Dedifferentiated amniotic fluid mesenchymal stem cell (primary cell): ENCODE measurements at regions not wholly inside any gene's neighbourhood (a gene's known extent, or its start where the extent isn't known, plus 50 kb on each side); places are given as distances from the start of the nearest gene placed in this dataset.

Experiments
- DNase-seq: peaks from one replicate; pipeline ENCODE4 v3.0.0-alpha.2; 2016; ENCODE audit errors: extremely low spot score

DNA sequence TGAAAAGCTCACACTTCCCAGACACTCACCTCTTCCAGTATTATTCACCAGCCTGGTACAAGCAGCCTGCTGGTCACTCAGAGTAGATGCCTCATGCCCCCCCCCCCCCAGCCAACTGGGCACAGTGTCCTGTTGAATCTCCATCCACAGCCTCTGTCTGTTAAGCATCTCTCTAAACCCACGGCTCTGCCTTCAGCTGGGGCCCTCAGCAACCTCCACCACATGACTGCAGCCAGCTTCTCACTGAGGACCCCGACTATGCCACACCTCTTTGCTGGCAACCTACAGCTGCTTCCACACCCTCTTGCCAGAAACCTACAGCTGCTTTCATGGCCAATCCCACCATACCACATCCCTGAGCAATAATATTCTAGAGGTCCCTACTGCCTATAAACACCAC is 113.1 kb downstream of the RHOU start:
- no peak for DNase-seq

- no peak for DNase-seq
These were observed 113.8 kb downstream of the RHOU start for GRCh38 chr1:228849011-228849541.

DNA sequence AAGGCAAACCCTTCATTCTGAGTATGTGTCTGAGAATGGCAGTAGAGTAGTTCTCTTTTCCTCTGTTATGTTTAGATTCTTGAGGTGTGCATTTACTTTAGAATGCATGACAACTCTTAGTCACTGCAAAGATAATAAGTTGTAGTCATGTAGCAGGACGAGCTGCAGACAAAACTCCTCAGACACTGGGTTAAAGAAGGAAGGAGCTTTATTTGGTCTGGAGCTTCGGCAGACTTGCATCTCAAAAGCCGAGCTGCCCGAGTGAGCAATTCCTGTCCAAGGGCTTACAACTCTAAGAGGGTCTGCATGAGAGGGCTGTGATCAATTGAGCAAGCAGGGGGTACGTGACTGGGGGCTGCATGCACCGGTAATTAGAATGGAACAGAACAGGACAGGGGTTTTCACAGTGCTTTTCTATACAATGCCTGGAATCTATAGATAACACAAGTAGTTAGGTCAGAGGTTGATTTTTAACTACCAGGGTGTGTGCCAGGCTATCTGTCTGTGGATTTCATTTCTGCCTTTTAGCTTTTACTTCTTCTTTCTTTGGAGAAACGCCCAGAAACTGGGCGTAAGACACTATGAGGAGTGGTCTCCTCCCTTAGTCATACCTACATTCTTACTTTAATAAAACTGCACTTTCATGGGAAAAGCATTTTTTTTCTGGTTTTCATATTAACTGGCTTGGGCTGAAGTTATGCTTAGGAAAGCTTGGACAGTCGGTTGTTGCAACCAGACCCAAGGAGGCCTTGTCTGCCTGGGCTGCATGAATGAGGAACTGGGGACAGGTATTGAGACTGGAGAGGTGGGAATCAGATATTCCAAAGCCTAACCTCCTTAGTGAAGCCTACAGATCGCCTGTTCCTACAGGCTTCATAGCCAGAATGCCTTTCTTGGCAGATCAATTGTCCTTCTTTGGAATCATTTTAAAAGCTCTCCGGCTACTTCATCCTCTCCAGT is 115.1 kb downstream of the RHOU start:
- DNase-seq: no peak

DNA sequence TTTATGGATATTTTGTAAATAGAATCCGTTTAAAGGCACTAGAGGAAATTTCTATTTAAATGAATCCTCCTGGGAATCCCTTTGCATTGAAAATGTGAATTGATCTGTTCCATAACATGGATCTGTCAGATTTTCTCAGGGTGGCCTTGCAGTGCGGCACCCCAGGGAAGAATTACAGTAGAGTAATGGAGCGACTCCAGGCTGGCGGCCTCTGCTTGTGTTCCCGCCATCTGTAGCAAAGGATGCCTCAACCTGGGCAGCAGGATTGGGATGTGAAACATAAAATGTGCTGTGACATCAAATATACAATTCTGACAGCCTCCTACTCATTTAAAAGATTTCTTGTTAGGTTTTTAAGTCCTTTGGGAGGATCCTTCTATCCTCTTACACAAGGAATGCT is 115.9 kb downstream of the RHOU start:
- DNase-seq: no peak

DNA sequence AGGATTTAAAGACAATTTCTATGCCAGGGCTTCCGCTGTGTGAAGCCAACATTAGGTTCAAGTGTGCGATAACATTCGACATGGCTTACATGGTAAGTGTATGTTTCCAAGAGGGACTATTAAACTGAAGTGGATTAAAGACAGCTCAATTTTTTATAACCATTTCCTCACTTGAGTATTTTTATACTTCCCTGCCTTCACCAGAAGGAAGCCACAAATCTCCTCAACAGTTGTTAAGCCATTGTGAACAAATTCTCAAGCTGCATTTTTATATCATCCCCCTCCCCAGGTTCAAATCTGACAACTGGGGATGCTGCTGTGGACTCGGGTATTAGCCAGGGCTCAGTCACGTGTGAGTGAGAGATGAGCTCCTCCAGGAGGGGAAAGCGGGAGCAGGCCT is 116.3 kb downstream of the RHOU start:
- no peak for DNase-seq

DNA sequence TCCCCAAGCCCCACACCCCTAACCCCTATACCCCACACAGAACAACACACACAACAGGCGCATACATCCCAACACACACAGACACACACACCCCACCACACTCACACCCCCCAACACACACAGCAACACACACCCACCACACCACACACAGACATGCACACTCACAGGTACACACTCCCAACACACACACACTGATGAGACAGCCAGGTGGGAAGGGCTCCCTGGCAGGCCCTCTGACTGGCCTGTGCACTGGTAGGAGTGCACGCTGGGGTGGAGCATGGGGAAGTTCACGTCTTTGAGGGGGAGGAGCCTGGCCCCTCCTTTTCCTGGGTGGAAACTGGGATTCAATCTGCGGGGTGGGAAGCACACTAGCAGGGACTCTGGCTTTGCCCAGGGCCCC is 116.7 kb downstream of the RHOU start:
- no peak for DNase-seq

DNA sequence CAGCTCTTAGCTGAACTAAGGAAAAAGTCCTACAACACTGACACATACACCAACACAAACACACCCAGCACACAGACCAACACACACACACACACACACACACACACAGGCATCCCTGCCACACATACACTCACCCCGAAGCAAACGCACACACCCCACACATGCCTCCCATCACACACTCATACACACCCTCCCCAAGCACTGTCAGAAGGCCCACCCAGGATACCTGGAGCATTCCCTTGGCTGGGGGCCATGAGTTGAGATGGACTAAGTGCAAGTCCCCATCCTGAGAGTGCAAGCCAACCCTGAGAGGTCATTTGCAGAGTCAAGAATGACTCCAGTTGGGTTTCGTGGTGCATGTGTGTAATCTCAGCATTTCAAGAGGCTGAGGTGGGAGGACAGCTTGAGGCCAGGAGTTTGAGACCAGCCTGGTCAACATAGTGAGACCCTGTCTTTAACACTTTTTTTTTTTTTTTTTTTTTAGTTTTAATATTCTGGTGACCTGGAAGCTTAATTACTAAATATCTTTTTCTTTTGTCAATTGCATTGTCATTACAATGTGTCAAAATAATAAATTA is 117.3 kb downstream of the RHOU start:
- DNase-seq: no peak

DNA sequence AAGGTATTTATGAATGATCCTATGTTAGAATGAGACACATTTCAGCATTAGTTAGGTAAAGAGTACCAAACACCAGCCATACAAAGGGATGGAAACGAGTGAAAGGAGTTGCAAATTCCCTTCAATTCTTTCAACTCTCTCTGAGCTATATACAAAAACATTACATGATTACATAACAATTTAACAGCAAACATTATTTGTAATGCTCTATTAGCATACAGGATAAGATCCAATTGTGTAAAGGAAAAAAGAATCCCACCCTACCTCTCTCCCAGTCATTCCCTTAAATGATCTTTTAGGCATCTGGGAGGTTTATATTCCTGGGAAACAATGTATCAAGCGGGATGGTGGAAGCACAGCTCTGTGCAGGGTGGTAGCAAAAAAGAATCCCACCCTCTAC is 117.9 kb downstream of the RHOU start:
- no peak for DNase-seq

- no peak for DNase-seq
These were observed 118.4 kb downstream of the RHOU start for GRCh38 chr1:228853637-228854036.

DNA sequence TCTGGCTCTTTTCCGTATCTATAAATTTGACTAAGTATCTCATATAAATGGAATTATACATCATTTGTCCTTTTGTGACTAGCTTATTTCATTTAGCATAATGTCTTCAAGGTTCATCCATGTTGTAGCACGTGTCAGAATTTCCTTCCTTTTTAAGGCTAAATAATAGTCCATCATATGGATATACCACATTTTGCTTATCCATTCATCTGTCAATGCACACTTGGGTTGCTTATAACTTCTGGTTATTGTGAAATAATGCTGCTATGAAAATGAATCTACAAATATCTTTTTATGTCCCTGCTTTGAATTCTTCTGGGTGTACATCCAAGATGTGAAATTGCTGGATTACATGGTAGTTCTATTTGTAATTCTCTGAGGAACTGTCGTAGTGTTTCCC is 119.6 kb downstream of the RHOU start:
- no peak for DNase-seq

DNA sequence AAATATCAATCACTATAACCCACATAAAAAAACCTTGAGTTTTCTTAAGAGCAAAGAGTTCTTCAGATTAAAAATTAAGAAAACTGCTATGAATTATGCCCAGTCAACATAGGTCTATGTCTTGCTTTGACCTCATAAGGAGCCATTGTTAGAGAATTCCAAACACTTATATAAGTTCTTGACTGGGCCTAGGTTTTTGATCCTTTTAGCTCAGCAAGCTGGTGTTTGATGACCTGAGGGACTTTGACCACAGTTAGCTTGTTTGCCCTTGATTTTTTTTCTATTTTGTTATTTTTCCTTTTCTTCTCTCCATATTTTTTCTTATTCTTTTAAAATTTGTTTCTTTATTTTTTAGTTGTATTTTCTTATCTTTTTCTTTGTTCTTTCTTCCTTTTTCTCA is 122.3 kb downstream of the RHOU start:
- DNase-seq: no peak

GRCh38 chr1:228860911-228861831 is 125.9 kb downstream of the RHOU start:
- DNase-seq: peak; percentile 77

DNA sequence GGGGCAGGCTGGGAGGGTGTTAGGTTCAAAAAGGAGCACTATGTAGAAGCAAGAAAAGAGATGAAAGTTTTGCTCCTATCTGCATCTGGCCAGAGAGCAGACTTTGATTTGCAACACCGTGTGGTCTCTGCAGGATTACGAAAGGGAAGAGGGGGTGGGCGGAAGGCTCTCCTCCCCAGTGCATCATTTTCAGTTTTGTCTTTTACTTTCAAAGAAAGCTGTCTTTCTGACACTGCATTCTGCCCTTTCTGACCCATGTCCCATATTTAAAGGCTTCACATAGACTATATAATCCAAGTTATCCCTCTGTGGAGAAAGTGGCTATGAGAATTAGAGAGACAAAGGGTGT is 126.5 kb downstream of the RHOU start:
- no peak for DNase-seq

DNA sequence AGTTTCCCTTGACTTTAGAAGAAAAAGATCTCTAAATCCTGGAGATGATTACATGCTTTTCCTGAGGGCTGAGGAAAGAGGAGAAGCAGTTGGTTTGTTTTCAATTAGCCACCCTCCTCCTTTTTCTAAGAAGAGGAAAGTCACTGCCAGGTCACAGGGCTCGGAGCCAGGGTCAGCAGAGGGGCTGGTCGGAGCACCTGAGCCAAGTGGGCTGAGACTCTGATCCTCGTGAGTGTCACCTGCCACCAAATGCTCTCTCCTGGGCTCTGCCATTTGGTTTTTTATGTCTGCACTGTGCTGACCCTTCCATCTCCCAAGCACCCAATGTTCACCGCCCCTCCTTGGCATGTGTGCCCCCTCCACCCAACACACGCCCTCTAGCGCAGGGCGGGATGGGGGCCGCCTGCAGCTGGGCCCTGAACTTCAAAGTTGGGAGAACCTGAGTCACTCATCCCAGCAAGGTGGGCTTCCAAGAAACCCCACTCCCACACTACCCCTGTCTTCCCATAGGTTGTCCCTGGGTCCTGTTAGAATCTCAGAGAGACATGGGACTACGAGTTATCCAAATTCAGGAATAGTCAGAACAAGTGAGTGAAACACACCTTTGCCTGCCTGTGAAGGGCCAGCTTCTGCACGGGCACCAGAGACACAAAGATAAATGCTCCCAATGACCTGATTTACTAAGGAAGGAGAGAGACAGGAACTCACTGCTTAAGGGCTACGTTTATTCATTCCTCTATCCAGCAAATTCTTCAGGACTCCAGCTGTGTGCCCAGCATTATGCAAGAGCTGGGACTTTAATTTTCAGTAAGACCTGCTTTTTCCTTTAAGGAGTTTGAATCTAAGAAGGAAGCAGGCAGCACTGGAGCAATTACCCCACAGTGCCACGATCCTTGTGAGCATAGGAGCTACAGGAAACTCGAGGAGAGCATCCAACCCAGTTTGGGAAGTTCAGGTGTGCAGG is 127.5 kb downstream of the RHOU start:
- DNase-seq: no peak

DNA sequence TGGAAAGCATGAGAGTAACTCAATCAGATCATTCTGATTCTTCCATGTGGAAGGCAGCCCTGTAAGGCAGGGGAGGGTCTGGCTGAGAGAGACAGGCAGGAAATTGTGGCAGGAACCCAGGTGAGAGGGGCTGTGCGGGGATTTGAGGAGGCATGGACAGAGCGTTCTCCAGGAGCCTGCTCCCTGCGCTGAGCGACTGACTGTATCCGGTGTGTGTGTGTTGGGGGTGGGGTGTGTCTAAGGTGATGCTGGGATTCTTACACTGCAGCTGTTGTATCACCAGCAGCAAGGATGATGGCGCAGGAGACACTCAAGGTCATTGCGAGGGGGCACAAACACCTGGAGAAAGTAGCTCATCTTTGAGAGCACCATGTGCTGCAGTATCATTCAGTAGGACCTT is 128.5 kb downstream of the RHOU start:
- no peak for DNase-seq

GRCh38 chr1:228865627-228866330 is 130.5 kb downstream of the RHOU start:
- DNase-seq: no peak

- no peak for DNase-seq
These were observed 131.2 kb downstream of the RHOU start for GRCh38 chr1:228866468-228866867.

- no peak for DNase-seq
These were observed 132.1 kb downstream of the RHOU start for GRCh38 chr1:228867108-228867950.

- no peak for DNase-seq
These were observed 132.9 kb downstream of the RHOU start for GRCh38 chr1:228867951-228868730.
